ENCODE measurements at regions not wholly inside any gene's neighbourhood (a gene's known extent, or its start where the extent isn't known, plus 50 kb on each side); places are given as distances from the start of the nearest gene placed in this dataset.

DNA sequence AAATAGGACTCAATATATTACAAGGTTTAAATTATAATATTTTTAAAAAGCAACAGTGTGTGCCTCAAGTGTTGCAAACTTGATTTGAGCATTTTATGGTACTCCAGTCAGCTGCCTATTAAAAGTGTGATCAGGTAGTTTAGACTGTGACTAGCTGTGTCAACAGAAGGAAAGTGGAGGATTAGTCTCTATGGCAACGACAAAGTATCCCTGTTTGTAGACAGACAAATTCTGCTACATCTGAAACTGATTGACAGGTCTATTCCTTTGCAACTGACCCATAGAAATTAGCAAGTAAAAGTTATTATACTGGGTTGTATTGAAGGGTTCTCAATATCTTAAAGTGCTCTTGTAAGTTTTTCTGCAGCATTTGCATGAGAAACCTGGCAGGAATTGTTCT is 249.8 kb upstream of the ARRDC3 start:
- TF ChIP-seq CTCF (IDR thresholded peaks at IDR 0.05) (no peak), POLR2A (IDR thresholded peaks at IDR 0.05) (no peak)
